Gastrocnemius medialis (tissue), 4 donors: ENCODE measurements at regions not wholly inside any gene's neighbourhood (a gene's known extent, or its start where the extent isn't known, plus 50 kb on each side); places are given as distances from the start of the nearest gene placed in this dataset.

Experiments used
- ATAC-seq, 2 donors: fragments of 150-250 bp; one replicate each; pipeline ENCODE4 v1.9.1; 2016
- DNase-seq, 2 donors: peaks; one replicate each; pipeline ENCODE4 v3.0.0-alpha.2; 2019
- H3K27ac ChIP-seq, 4 donors: fragments of 200-600 bp; sonication (generic); 1 replicate in 1 of 4; 2 replicates in 3 of 4; pipeline ENCODE4 v1.5.1; 2016 to 2018; ENCODE audit warnings: mild to moderate bottlenecking in 2 of 4, moderate library complexity in 1 of 4
- H3K27me3 ChIP-seq, 3 donors: fragments of 200-600 bp; sonication (generic) in 2 of 3; 1 replicate in 1 of 3; 2 replicates in 2 of 3; pipeline versions ENCODE4 v1.5.1 to v1.6.0; 2016 to 2019; ENCODE audit warnings: mild to moderate bottlenecking in 1 of 3, moderate library complexity in 1 of 3
- H3K36me3 ChIP-seq, 2 donors: fragments of 200-600 bp; sonication (generic) in 1 of 2; one replicate each; pipeline ENCODE4 v1.5.1; 2017 to 2018
- H3K4me1 ChIP-seq, 2 donors: fragments of 200-600 bp; sonication (generic) in 1 of 2; one replicate each; pipeline ENCODE4 v1.5.1; 2016 to 2017; ENCODE audit warnings: mild to moderate bottlenecking in 2 of 2
- H3K4me3 ChIP-seq, 4 donors: fragments of 200-600 bp; sonication (generic) in 3 of 4; 1 replicate in 1 of 4; 2 replicates in 3 of 4; pipeline ENCODE4 v1.5.1; 2016 to 2019; ENCODE audit warnings: mild to moderate bottlenecking in 2 of 4
- H3K9me3 ChIP-seq, 3 donors: fragments of 200-600 bp; sonication (generic) in 2 of 3; 1 replicate in 1 of 3; 2 replicates in 2 of 3; pipeline ENCODE4 v1.5.1; 2016 to 2019
- POLR2A ChIP-seq, 2 donors: fragments of 450-650 bp; IDR thresholded peaks; one replicate each; pipeline ENCODE4 v1.6.1; 2017; ENCODE audit warnings: antibody characterized with exemption in 2 of 2, mild to moderate bottlenecking in 2 of 2, moderate library complexity in 2 of 2
- in situ Hi-C, 4 donors: fragments of 200-750 bp; cut with MboI; loops; one replicate each; pipeline versions ENCODE4 v1.15.0 to v1.8.0; 2017; ENCODE audit warnings: low sequenced_read_pairs in 4 of 4
- intact Hi-C: fragments of 100-400 bp; cut with DNase I; formaldehyde crosslinking; loops from one replicate; pipeline ENCODE4 v1.15.1; 2023; ENCODE audit warnings: low total_unique reads
- TF ChIP-seq, protein P1 (sequence below), 5 experiments: fragments of 450-650 bp in 3 of 5; fragments of 200-600 bp in 2 of 5; sonication (generic) in 2 of 5; IDR thresholded peaks in 4 of 5; conservative IDR thresholded peaks in 1 of 5; 1 replicate in 4 of 5; 2 replicates in 1 of 5; pipeline ENCODE4 v1.5.1; 2016 to 2019; ENCODE audit warnings: antibody characterized with exemption in 5 of 5, mild to moderate bottlenecking in 3 of 5, moderate library complexity in 3 of 5

DNA sequence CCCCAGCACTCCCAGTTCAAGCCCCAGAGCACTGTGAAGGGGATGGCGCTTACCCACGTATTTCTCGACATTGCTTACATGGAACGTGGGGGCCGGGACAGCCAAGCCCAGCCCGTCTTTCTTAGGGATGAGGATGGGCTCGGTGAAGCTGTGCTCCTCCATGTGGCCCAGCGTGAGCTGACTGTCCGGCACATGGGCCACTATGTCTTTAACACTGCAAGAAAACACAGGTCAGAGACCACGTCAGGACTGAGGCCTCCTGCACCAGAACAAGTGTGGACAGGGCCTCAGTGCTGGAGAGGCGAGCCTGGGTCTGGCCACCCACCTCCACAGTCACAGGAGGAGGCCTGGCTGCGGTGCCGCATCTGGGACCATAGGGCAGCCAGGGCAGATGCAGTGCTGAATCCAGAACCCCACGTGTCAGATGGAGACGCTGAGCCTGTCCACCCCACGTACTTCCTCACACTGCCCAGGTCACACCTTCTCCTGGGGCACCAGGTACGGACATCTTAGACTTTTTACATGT is 125.2 kb downstream of the TUBA3C start:
- H3K27ac ChIP-seq: no peak overlapping the region
- ATAC-seq: no peak
- no peaks in the 10 kb centered on the region for H3K9me3 ChIP-seq

GRCh38 chr13:19055611-19056010 is 126.0 kb downstream of the TUBA3C start:
- Histone ChIP-seq H3K27me3 (no peaks in the 10 kb centered on the region), H3K4me3 (no peak overlapping the region), H3K36me3 (no peaks in the 10 kb centered on the region), H3K27ac (no peak overlapping the region), H3K9me3 (no peaks in the 10 kb centered on the region), H3K4me1 (no peaks in the 10 kb centered on the region)
- in situ Hi-C loops (no loop called here), intact Hi-C loops (no loop called here)
- DNase-seq (no peak), ATAC-seq (no peak)
- TF ChIP-seq, protein P1, sequence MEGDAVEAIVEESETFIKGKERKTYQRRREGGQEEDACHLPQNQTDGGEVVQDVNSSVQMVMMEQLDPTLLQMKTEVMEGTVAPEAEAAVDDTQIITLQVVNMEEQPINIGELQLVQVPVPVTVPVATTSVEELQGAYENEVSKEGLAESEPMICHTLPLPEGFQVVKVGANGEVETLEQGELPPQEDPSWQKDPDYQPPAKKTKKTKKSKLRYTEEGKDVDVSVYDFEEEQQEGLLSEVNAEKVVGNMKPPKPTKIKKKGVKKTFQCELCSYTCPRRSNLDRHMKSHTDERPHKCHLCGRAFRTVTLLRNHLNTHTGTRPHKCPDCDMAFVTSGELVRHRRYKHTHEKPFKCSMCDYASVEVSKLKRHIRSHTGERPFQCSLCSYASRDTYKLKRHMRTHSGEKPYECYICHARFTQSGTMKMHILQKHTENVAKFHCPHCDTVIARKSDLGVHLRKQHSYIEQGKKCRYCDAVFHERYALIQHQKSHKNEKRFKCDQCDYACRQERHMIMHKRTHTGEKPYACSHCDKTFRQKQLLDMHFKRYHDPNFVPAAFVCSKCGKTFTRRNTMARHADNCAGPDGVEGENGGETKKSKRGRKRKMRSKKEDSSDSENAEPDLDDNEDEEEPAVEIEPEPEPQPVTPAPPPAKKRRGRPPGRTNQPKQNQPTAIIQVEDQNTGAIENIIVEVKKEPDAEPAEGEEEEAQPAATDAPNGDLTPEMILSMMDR (IDR thresholded peaks at IDR 0.05 in 4 of 5, conservative IDR thresholded peaks at IDR 0.05 in 1 of 5): no peak
- no peak for TF ChIP-seq POLR2A (IDR thresholded peaks at IDR 0.05)

More for the DNA sequence above, 125.2 kb downstream of the TUBA3C start:
- no peaks in the 10 kb centered on the region for H3K36me3 ChIP-seq
- no peak for TF ChIP-seq POLR2A (IDR thresholded peaks at IDR 0.05)
- TF ChIP-seq, protein P1 (IDR thresholded peaks at IDR 0.05 in 4 of 5, conservative IDR thresholded peaks at IDR 0.05 in 1 of 5): no peak
- no peak for DNase-seq
- intact Hi-C loops (no loop called here), in situ Hi-C loops (no loop called here)
- no peaks in the 10 kb centered on the region for H3K27me3 ChIP-seq
- no peak overlapping the region for H3K4me3 ChIP-seq
- H3K4me1 ChIP-seq: no peaks in the 10 kb centered on the region

GRCh38 chr13:19053561-19053960 is 128.1 kb downstream of the TUBA3C start:
- Histone ChIP-seq H3K9me3 (no peaks in the 10 kb centered on the region), H3K27me3 (no peaks in the 10 kb centered on the region), H3K4me3 (no peak overlapping the region), H3K4me1 (no peaks in the 10 kb centered on the region), H3K36me3 (no peaks in the 10 kb centered on the region), H3K27ac (no peak overlapping the region)
- no peak for DNase-seq
- no peak for ATAC-seq
- TF ChIP-seq POLR2A (IDR thresholded peaks at IDR 0.05): no peak
- TF ChIP-seq, protein P1 (IDR thresholded peaks at IDR 0.05 in 4 of 5, conservative IDR thresholded peaks at IDR 0.05 in 1 of 5): no peak
- intact Hi-C loops: no loop called here
- in situ Hi-C loops: no loop called here

DNA sequence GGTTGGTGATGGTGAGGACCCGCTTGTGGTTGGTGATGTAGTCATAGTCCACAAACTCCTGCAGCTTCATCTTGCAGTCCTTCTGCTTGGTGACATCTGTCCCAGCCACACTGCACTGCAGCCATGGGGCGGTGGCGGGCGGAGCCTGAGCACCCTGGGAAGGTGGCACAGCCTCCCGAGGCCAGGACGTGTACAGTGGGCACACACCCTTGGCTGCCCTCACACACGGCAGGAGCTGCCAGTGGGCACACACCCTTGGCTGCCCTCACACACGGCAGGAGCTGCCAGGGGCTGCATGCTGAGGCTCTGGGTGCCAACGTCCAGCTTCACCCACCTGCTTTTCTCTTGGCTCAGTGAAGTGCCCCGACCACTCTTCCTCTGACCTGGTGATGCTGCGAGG is 128.7 kb downstream of the TUBA3C start:
- Histone ChIP-seq H3K9me3 (no peaks in the 10 kb centered on the region), H3K36me3 (no peaks in the 10 kb centered on the region), H3K4me1 (no peaks in the 10 kb centered on the region), H3K27me3 (no peaks in the 10 kb centered on the region), H3K4me3 (no peak overlapping the region), H3K27ac (no peak overlapping the region)
- in situ Hi-C loops: no loop called here
- DNase-seq: no peak
- TF ChIP-seq POLR2A (IDR thresholded peaks at IDR 0.05): no peak
- TF ChIP-seq, protein P1 (IDR thresholded peaks at IDR 0.05 in 4 of 5, conservative IDR thresholded peaks at IDR 0.05 in 1 of 5): no peak
- ATAC-seq: no peak
- intact Hi-C loops: no loop called here

DNA sequence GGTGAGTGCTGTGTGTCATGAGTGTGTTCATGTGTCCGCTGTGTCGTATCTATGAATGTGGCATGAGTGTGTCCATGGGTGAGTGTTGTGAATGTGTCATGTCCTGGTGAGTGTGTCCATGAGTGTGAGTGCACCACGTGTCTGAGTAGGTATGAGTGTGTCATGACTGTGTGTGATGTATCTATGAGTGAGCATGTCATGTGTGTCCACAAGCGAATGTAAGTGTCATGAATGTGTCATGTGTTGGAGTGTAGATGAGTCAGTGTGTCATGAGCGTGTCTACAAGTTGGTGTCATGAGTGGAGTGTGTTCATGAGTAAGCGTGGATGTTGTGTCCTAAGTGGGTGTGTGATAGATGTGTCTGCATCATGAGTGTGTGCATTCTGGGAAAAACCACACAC is 129.4 kb downstream of the TUBA3C start:
- Histone ChIP-seq H3K4me1 (no peaks in the 10 kb centered on the region), H3K27ac (no peak overlapping the region), H3K36me3 (no peaks in the 10 kb centered on the region), H3K27me3 (no peaks in the 10 kb centered on the region), H3K4me3 (no peak overlapping the region), H3K9me3 (no peaks in the 10 kb centered on the region)
- intact Hi-C loops: no loop called here
- in situ Hi-C loops: no loop called here
- DNase-seq: no peak
- ATAC-seq: no peak
- TF ChIP-seq, protein P1 (IDR thresholded peaks at IDR 0.05 in 4 of 5, conservative IDR thresholded peaks at IDR 0.05 in 1 of 5): no peak
- TF ChIP-seq POLR2A (IDR thresholded peaks at IDR 0.05): no peak
